HFFc6 (cell line): ENCODE measurements at regions not wholly inside any gene's neighbourhood (a gene's known extent, or its start where the extent isn't known, plus 50 kb on each side); places are given as distances from the start of the nearest gene placed in this dataset.
"Not testable (repeated sequence)": the region's sequence is repeated elsewhere in the genome, so short reads cannot be mapped to it uniquely, and the experiment has no call there.

Source experiments
- DNase-seq: peaks from one replicate; pipeline ENCODE4 v3.0.0-alpha.2; 2018
- H3K27ac Mint-ChIP-seq: 2 replicates; pipeline ENCODE4 v1.8.0; 2020; ENCODE audit warnings: mild to moderate bottlenecking, mixed read lengths
- H3K27me3 Mint-ChIP-seq: 2 replicates; pipeline ENCODE4 v1.8.0; 2021; ENCODE audit warnings: mild to moderate bottlenecking, moderate library complexity, mixed read lengths; ENCODE audit not compliant: insufficient read depth
- H3K36me3 Mint-ChIP-seq: 2 replicates; pipeline ENCODE4 v1.8.0; 2021; ENCODE audit warnings: low read depth, mixed read lengths
- H3K4me1 Mint-ChIP-seq: 2 replicates; pipeline ENCODE4 v1.8.0; 2020; ENCODE audit warnings: low read depth, mixed read lengths
- H3K4me3 Mint-ChIP-seq: 2 replicates; pipeline ENCODE4 v1.8.0; 2020; ENCODE audit warnings: mild to moderate bottlenecking, moderate library complexity, mixed read lengths
- H3K9me3 Mint-ChIP-seq: 2 replicates; pipeline ENCODE4 v1.8.0; 2020; ENCODE audit warnings: mild to moderate bottlenecking, mixed read lengths
- CTCF ChIP-seq: fragments of 200-600 bp; sonication (generic); IDR thresholded peaks from 2 replicates; pipeline ENCODE4 v1.5.0; 2021; ENCODE audit warnings: antibody characterized with exemption, mild to moderate bottlenecking

- no peak overlapping the region for H3K4me3 Mint-ChIP-seq
- peaks cover 5% of the 10 kb centered on the region for H3K36me3 Mint-ChIP-seq
- no peaks in the 10 kb centered on the region for H3K4me1 Mint-ChIP-seq
- no peaks in the 10 kb centered on the region for H3K27me3 Mint-ChIP-seq
- no peak overlapping the region for H3K27ac Mint-ChIP-seq
- H3K9me3 Mint-ChIP-seq, result peaks cover 20% of the 10 kb centered on the region
- TF ChIP-seq CTCF, result no peak
- DNase-seq, result no peak
These were observed 290.1 kb upstream of the COBL start for GRCh38 chr7:51606601-51607154.

- H3K9me3 Mint-ChIP-seq, result peaks cover 49% of the 10 kb centered on the region
- no peak overlapping the region for H3K4me3 Mint-ChIP-seq
- no peak overlapping the region for H3K27ac Mint-ChIP-seq
- TF ChIP-seq CTCF, result no peak
- peaks cover 2% of the 10 kb centered on the region for H3K36me3 Mint-ChIP-seq
- DNase-seq, result no peak
- no peaks in the 10 kb centered on the region for H3K27me3 Mint-ChIP-seq
- no peaks in the 10 kb centered on the region for H3K4me1 Mint-ChIP-seq
These were observed 285.8 kb upstream of the COBL start for GRCh38 chr7:51602376-51602775.

- H3K4me1 Mint-ChIP-seq, result no peaks in the 10 kb centered on the region
- H3K27ac Mint-ChIP-seq, result no peak overlapping the region
These were observed 284.9 kb upstream of the COBL start for GRCh38 chr7:51601461-51601860.

GRCh38 chr7:51599935-51600334, 283.3 kb upstream of the COBL start:
- H3K27me3 Mint-ChIP-seq, H3K4me3 Mint-ChIP-seq, H3K36me3 Mint-ChIP-seq, H3K4me1 Mint-ChIP-seq, H3K27ac Mint-ChIP-seq, DNase-seq: not testable (repeated sequence)
- H3K9me3 Mint-ChIP-seq, result peaks cover 52% of the 10 kb centered on the region

More at GRCh38 chr7:51601461-51601860, 284.9 kb upstream of the COBL start:
- peaks cover 52% of the 10 kb centered on the region for H3K9me3 Mint-ChIP-seq
- DNase-seq, result no peak
- TF ChIP-seq CTCF, result no peak
- H3K4me3 Mint-ChIP-seq, result no peak overlapping the region
- no peaks in the 10 kb centered on the region for H3K36me3 Mint-ChIP-seq
- H3K27me3 Mint-ChIP-seq, result no peaks in the 10 kb centered on the region

GRCh38 chr7:51593628-51594027, 277.0 kb upstream of the COBL start:
- no peaks in the 10 kb centered on the region for H3K27me3 Mint-ChIP-seq
- H3K27ac Mint-ChIP-seq, result no peak overlapping the region

More at GRCh38 chr7:51593628-51594027, 277.0 kb upstream of the COBL start:
- Mint-ChIP-seq H3K4me1 (no peaks in the 10 kb centered on the region), H3K36me3 (no peaks in the 10 kb centered on the region), H3K4me3 (no peak overlapping the region), H3K9me3 (peaks cover 24% of the 10 kb centered on the region)
- no peak for TF ChIP-seq CTCF
- DNase-seq, result no peak
